ENCODE measurements at regions not wholly inside any gene's neighbourhood (a gene's known extent, or its start where the extent isn't known, plus 50 kb on each side); places are given as distances from the start of the nearest gene placed in this dataset.
"Not testable (repeated sequence)": the region's sequence is repeated elsewhere in the genome, so short reads cannot be mapped to it uniquely, and the experiment has no call there.

- no peak for DNase-seq (ENCODE audit: low read depth in 2 of 2)
Observed at GRCh38 chr5:175347027-175347426, 97.0 kb downstream of the DRD1 start.

- DNase-seq (ENCODE audit: low read depth in 2 of 2) = no peak
Observed at GRCh38 chr5:175344331-175345195, 99.4 kb downstream of the DRD1 start.

- no peak for DNase-seq (ENCODE audit: low read depth in 2 of 2)
Observed at GRCh38 chr5:175343308-175343707, 100.7 kb downstream of the DRD1 start.

- no peak for DNase-seq (ENCODE audit: low read depth in 2 of 2)
Observed at GRCh38 chr5:175340180-175340579, 103.8 kb downstream of the DRD1 start.

- no peak for DNase-seq (ENCODE audit: low read depth in 2 of 2)
Observed at GRCh38 chr5:175337680-175338079, 106.3 kb downstream of the DRD1 start.

GRCh38 chr5:175336781-175337180 is 107.2 kb downstream of the DRD1 start:
- no peak for DNase-seq (ENCODE audit: low read depth in 2 of 2)

- no peak for DNase-seq (ENCODE audit: low read depth in 2 of 2)
Observed at GRCh38 chr5:175335691-175336090, 108.3 kb downstream of the DRD1 start.

GRCh38 chr5:175331173-175332036 is 112.6 kb downstream of the DRD1 start:
- not testable (repeated sequence) for DNase-seq (ENCODE audit: low read depth in 2 of 2)

DNA sequence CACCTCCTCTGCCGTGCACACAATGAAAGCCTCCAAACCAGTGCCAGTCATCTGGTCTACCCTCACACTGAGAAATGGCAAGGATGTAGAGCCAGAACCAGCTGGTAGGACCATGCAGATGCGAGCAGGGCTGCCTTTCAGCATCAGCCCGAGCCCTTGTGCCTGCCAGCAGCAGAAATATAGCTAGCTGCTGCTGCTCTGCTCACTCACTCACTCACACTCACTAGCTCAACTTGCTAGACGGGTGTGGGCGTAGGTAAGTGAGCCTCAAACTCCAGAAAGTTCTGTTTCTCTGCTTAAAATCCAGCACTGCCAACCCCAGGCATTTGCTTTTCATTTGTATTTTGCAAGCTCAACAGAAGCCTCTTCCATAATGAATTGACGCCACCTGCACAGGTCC is 114.0 kb downstream of the DRD1 start:
- no peak for DNase-seq (ENCODE audit: low read depth in 2 of 2)

DNA sequence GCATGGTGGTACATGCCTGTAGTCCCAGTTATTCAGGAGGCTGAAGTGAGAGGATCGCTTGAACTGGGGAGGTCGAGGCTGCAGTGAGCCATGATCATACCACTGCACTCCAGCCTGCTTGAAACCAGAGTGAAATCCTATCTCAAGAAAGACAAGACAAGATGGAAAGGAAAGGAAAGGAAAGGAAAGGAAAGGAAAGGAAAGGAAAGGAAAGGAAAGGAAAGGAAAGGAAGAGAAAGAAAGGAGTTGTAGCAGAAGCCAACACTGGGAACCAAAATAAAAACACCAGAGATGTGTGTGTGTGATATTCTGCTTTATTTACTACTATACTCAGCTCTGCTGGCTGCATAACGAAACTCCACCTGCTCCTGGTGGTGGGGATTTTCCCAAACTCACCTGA is 115.3 kb downstream of the DRD1 start:
- no peak for DNase-seq (ENCODE audit: low read depth in 2 of 2)

DNA sequence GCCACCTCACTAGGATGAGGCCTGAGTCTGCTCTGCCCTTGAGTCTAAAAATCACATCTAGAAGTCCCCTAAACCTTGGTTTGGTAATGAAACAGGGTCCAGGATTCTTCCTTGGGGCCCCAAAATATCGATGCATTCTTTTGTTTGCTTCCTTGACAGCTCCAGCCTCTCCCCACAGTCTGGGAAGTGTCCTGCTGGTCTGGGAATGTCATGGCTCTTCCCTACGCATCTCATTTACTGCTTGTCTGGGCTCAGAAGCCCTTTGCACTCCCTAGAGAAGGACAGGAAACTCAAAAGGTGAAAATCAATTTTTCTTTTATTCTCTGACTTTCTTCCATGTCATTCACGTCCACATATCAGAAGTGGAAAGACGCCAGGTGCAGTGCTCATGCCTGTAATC is 115.8 kb downstream of the DRD1 start:
- DNase-seq (ENCODE audit: low read depth in 2 of 2) = no peak

GRCh38 chr5:175325681-175326080 is 118.3 kb downstream of the DRD1 start:
- DNase-seq (ENCODE audit: low read depth in 2 of 2) = no peak

GRCh38 chr5:175321927-175322532 is 122.0 kb downstream of the DRD1 start:
- DNase-seq (ENCODE audit: low read depth in 2 of 2) = no peak

GRCh38 chr5:175319199-175319598 is 124.8 kb downstream of the DRD1 start:
- DNase-seq (ENCODE audit: low read depth in 2 of 2) = no peak

- no peak for DNase-seq (ENCODE audit: low read depth in 2 of 2)
Observed at GRCh38 chr5:175317872-175318271, 126.1 kb downstream of the DRD1 start.

DNA sequence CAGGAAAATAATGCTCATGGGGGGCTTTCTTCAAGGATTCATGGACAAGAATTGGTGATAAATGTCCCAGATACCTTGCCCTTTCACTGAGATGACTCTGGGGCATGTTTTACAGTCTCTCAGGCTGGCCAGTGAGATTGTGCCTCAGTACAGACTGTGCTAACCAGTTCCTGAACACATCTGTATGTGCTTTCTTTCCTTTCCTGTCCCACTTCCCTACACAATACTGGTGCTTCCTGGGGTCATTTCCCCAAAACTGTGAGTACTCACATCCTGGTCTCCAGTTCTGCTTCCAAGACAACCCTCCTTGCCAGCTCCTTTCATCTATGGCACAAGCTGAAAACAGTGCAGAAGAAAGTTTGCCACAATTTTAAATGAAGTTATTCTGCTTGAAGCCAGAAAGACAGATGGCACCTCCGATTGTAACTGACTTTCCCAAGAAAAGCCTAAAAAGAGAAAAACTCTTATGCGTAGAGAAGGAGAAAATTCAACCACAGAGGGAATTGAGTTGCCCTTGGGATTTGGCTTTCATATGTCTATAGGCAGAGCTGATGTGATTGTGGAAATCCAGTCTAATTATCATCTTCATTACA is 134.7 kb downstream of the DRD1 start:
- no peak for DNase-seq (ENCODE audit: low read depth in 2 of 2)

GRCh38 chr5:175308701-175309100 is 135.3 kb downstream of the DRD1 start:
- DNase-seq (ENCODE audit: low read depth in 2 of 2) = no peak

DNA sequence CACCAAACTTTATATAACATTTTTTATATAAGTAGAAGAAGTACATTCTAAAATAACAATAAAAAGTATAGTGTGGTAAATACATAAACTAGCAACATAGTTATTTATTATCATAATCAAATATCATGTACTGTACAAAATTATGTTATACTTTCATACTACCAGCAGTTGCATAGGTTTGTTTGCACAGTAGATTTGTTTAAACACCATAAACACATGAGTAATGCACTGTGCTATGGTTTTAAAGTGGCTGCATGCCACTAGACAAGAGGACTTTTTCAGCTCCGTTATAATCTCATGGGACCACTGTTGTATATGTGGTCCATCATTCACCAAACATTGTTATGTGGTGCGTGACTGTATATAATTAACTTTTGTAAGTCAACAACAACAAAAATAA is 137.6 kb downstream of the DRD1 start:
- DNase-seq (ENCODE audit: low read depth in 2 of 2) = no peak

DNA sequence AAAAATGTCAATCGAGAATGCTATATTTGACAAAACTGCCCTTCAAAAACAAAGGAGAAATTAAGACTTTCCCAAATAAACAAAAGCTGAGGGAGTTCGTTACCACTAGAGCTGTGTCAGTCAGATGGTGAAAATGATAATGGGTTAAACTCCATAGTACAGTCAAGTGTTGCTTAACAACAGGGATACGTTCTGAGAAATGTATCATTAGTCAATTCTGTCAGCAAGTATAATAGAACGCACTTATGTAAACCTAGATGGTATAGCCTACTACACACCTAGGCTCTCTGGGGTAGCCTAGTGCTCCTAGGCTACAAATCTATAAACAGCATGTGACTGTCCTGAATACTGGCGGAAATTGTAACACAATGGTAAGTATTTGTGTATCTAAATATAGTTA is 138.7 kb downstream of the DRD1 start:
- no peak for DNase-seq (ENCODE audit: low read depth in 2 of 2)

GRCh38 chr5:175290379-175290778 is 153.6 kb downstream of the DRD1 start:
- DNase-seq (ENCODE audit: low read depth in 2 of 2) = no peak

GRCh38 chr5:175288048-175288621 is 155.8 kb downstream of the DRD1 start:
- DNase-seq (ENCODE audit: low read depth in 2 of 2) = no peak

DNA sequence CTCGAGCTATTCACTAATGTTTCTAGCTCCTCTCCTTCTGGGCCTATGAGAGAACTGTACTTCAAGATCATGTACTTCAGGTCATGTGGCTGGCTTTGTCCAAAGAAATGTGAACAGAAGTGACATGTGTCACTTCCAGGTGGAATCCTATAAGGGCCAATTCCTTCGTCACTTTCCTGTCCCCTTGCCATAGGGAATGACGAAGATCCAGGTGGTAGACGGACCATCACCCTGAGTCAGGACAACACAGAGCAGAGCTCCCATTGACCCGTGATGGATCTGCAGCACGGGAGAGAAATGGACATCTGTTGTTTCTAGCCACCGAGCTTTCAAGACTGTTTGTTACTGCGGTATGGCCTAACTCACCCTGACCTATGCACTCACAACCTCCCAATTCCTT is 157.0 kb downstream of the DRD1 start:
- no peak for DNase-seq (ENCODE audit: low read depth in 2 of 2)
